Body of pancreas (tissue), 4 donors: ENCODE measurements at regions not wholly inside any gene's neighbourhood (a gene's known extent, or its start where the extent isn't known, plus 50 kb on each side); places are given as distances from the start of the nearest gene placed in this dataset.

Experiments used
- ATAC-seq: fragments of 150-250 bp; one replicate; pipeline ENCODE4 v1.9.1; 2016
- DNase-seq, 4 donors: peaks; one replicate each; pipeline ENCODE4 v3.0.0-alpha.2; 2019
- H3K27ac ChIP-seq, 4 donors: fragments of 200-600 bp; sonication (generic); 1 replicate in 3 of 4; 2 replicates in 1 of 4; pipeline versions ENCODE4 v1.5.1 to v1.6.1; 2016 to 2019; ENCODE audit warnings: mild to moderate bottlenecking in 1 of 4, mixed read lengths in 1 of 4, moderate library complexity in 1 of 4
- H3K27me3 ChIP-seq, 2 donors: fragments of 200-600 bp; sonication (generic); one replicate each; pipeline ENCODE4 v1.6.0; 2016; ENCODE audit warnings: mild to moderate bottlenecking in 1 of 2
- H3K36me3 ChIP-seq, 2 donors: fragments of 200-600 bp; sonication (generic); replicated peaks in 1 of 2; 2 replicates each; pipeline ENCODE4 v1.5.1; 2016; ENCODE audit warnings: low read depth in 2 of 2; ENCODE audit not compliant: insufficient read depth in 1 of 2
- H3K4me1 ChIP-seq: fragments of 200-600 bp; sonication (generic); one replicate; pipeline ENCODE4 v1.6.0; 2016
- H3K4me3 ChIP-seq, 2 donors: fragments of 200-600 bp; sonication (generic); 1 replicate in 1 of 2; 2 replicates in 1 of 2; pipeline ENCODE4 v1.5.1; 2016 to 2019
- H3K9me3 ChIP-seq, 3 donors: fragments of 200-600 bp; sonication (generic); 1 replicate in 2 of 3; 2 replicates in 1 of 3; pipeline ENCODE4 v1.5.1; 2016
- CTCF ChIP-seq, 7 experiments: fragments of 450-650 bp in 4 of 7; fragments of 200-600 bp in 3 of 7; sonication (generic) in 3 of 7; IDR thresholded peaks; one replicate each; pipeline ENCODE4 v1.5.1; 2016 to 2019; ENCODE audit warnings: antibody characterized with exemption in 7 of 7
- POLR2A ChIP-seq, 3 donors: fragments of 450-650 bp; IDR thresholded peaks; one replicate each; pipeline ENCODE4 v1.6.1; 2016; ENCODE audit warnings: antibody characterized with exemption in 3 of 3, mild to moderate bottlenecking in 2 of 3
- WGBS, 2 donors: methylation state at CpG; one replicate each; pipeline ENCODE4 v1.1.5; 2017; 5-methylcytosine and 5-hydroxymethylcytosine counted together
- intact Hi-C: fragments of 100-400 bp; cut with DNase I; formaldehyde crosslinking; loops from one replicate; pipeline ENCODE4 v1.15.1; 2023

GRCh38 chr5:53173083-53173482 lies 63.5 kb upstream of the MOCS2 start:
- 59 to 79% methylated on average over 8 of the region's 8 CpGs for WGBS, 2 donors
- Histone ChIP-seq H3K4me3 (no peak overlapping the region), H3K9me3 (no peaks in the 10 kb centered on the region), H3K27ac (no peak overlapping the region), H3K27me3 (no peaks in the 10 kb centered on the region), H3K4me1 (no peaks in the 10 kb centered on the region), H3K36me3 (no peaks in the 10 kb centered on the region)
- DNase-seq = no peak
- no peak for TF ChIP-seq POLR2A (IDR thresholded peaks at IDR 0.05)
- TF ChIP-seq CTCF (IDR thresholded peaks at IDR 0.05) = no peak
- intact Hi-C loops = no loop called here
- no peak for ATAC-seq

GRCh38 chr5:53178830-53179229 lies 69.3 kb upstream of the MOCS2 start:
- Histone ChIP-seq H3K4me1 (no peaks in the 10 kb centered on the region), H3K36me3 (no peaks in the 10 kb centered on the region), H3K27me3 (no peaks in the 10 kb centered on the region), H3K9me3 (no peaks in the 10 kb centered on the region), H3K4me3 (no peak overlapping the region), H3K27ac (no peak overlapping the region)
- intact Hi-C loops = no loop called here
- WGBS, 2 donors = 31 to 37% methylated on average over 4 of the region's 4 CpGs
- DNase-seq (no peak), ATAC-seq (no peak)
- TF ChIP-seq CTCF (IDR thresholded peaks at IDR 0.05) (no peak), POLR2A (IDR thresholded peaks at IDR 0.05) (no peak)

DNA sequence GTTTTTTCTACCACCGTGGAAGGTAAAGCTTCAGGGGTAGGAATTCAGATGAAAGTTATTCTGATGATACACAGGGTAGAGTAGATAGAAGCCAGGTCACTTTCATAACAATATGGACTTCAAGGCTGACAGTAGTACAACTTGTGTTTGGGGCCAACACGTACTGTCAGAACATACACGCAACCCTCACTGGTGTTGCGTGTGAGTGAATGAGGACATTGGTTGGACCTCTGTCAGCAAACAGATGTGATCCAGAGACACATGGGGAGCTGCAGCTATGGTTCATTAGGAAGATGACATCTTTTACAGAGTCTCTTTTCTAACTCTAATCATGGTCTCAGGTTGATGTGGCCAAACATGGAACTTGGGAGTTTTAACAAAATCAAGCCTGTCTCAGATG lies 70.1 kb upstream of the MOCS2 start:
- TF ChIP-seq CTCF (IDR thresholded peaks at IDR 0.05) = no peak
- no peak for TF ChIP-seq POLR2A (IDR thresholded peaks at IDR 0.05)
- Histone ChIP-seq H3K4me1 (no peaks in the 10 kb centered on the region), H3K36me3 (no peaks in the 10 kb centered on the region), H3K27me3 (no peaks in the 10 kb centered on the region), H3K4me3 (no peak overlapping the region), H3K9me3 (no peaks in the 10 kb centered on the region), H3K27ac (no peak overlapping the region)
- intact Hi-C loops = no loop called here
- WGBS, 2 donors = 85% methylated on average over 4 of the region's 4 CpGs
- no peak for DNase-seq
- no peak for ATAC-seq

GRCh38 chr5:53180538-53180937 lies 71.0 kb upstream of the MOCS2 start:
- H3K36me3 ChIP-seq = no peaks in the 10 kb centered on the region
- no peaks in the 10 kb centered on the region for H3K9me3 ChIP-seq
- WGBS, 2 donors = 71 to 72% methylated on average over 5 of the region's 5 CpGs
- no peak overlapping the region for H3K4me3 ChIP-seq
- no peak for DNase-seq
- intact Hi-C loops = no loop called here
- H3K27me3 ChIP-seq = no peaks in the 10 kb centered on the region
- H3K4me1 ChIP-seq = no peaks in the 10 kb centered on the region
- no peak for TF ChIP-seq CTCF (IDR thresholded peaks at IDR 0.05)
- no peak overlapping the region for H3K27ac ChIP-seq
- no peak for ATAC-seq

- Histone ChIP-seq H3K9me3 (no peaks in the 10 kb centered on the region), H3K4me1 (no peaks in the 10 kb centered on the region), H3K27ac (no peak overlapping the region), H3K36me3 (no peaks in the 10 kb centered on the region), H3K27me3 (no peaks in the 10 kb centered on the region), H3K4me3 (no peak overlapping the region)
- ATAC-seq (no peak), DNase-seq (no peak)
- intact Hi-C loops = no loop called here
- WGBS, 2 donors = 59 to 76% methylated on average over 1 of the region's 1 CpG
- TF ChIP-seq POLR2A (IDR thresholded peaks at IDR 0.05) = no peak
- TF ChIP-seq CTCF (IDR thresholded peaks at IDR 0.05) = no peak
Observed at GRCh38 chr5:53180991-53181390, 71.4 kb upstream of the MOCS2 start.
